Renal cortical epithelial cell (primary cell): ENCODE measurements at regions not wholly inside any gene's neighbourhood (a gene's known extent, or its start where the extent isn't known, plus 50 kb on each side); places are given as distances from the start of the nearest gene placed in this dataset.

Experiments used
- DNase-seq: peaks from one replicate; pipeline ENCODE4 v3.0.0-alpha.2; 2011; ENCODE audit warnings: low read depth

DNA sequence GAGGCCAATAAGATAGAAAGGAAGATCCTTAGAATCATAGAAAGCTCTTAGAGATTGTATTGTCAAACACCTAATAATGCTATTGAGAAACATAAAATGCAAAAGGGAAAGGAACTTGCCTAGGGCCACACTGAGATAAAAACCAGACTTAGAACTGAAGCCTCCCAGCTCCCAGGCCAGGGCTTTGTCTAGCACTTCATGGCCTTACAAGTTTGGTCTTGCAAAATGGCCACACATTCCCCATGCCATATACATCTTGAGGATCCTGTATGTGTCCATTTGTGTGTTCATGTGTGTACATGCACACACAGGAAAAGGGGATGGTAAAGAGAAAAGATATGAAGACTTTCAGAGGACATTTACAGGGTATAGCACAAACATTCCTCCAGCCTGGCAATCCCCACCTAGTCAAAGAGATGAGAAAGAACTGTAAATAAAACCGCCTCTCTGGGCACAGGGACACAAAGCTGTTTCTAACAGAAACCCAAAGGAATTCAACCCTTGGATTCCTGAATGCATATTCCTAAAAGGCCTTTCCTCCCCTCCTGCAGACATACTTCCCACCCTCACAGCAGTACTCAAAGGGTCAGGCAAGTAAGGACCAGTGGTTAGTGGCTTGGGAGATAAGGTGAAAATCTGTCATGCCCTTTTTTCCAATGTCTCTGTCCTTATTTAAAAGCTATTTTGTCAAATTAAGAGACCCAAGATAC, 99.7 kb upstream of the KLHL29 start:
- DNase-seq = no peak

- no peak for DNase-seq
Measured at GRCh38 chr2:23286031-23286757, 98.8 kb upstream of the KLHL29 start.

- peak; percentile 79 for DNase-seq
Measured at GRCh38 chr2:23286758-23287704, 97.9 kb upstream of the KLHL29 start.

GRCh38 chr2:23289671-23290070, 95.3 kb upstream of the KLHL29 start:
- DNase-seq = no peak

DNA sequence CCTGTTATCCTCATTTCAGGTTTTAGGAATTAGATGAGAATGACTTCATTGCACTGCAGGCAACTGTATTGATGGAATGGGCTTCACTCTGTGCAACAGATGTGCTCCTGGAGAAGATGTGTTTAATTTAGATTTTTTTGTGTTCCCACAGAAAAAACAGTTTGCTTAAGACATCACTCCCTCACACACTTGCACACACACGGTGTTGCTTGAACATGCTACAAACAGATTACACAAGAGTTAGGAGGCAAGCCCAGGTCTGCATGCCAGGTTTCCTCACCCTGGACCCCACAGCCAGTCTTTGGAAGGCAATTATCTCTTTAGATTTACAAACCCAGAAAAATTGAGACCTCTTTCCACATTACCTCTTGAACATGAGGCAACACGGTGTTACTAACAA, 93.7 kb upstream of the KLHL29 start:
- no peak for DNase-seq

DNA sequence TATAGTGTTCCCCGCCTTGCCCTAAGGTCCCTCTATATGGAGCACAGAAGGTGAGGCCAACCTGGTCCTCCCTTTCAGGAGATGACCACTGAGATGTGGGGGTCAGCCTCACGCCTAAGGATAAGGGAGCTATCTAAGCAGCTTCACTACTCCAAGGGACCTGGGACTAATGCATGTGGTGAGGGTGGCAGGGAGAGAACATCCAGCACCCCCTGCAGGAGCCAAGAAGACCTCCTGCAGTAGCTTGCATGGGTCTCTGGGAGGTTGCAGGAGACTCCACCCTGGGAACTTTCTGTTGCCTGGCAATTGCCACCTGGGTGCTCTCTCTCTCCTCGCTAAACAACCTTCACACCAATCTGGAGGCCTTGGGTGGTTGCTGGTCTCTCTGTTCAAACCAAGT, 93.0 kb upstream of the KLHL29 start:
- no peak for DNase-seq

DNA sequence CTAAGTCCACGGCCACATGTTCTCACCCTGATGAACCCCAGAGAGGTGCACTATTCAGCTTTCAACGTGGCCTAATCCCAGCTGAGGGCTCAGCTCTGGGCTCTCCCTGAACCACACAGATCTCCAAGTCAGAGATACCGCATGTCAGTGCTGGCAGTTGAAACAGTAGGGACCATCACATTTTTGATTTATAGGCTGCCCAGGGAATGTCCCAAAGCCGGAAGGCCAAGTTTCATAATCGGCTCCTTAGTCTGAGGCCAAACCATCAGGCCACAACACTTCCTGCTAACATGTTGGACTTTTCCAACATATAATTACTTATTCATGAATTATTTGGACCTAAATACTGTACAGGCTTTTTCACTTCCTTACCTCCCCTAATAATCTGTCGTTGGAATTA, 91.9 kb upstream of the KLHL29 start:
- DNase-seq = peak; percentile 33

DNA sequence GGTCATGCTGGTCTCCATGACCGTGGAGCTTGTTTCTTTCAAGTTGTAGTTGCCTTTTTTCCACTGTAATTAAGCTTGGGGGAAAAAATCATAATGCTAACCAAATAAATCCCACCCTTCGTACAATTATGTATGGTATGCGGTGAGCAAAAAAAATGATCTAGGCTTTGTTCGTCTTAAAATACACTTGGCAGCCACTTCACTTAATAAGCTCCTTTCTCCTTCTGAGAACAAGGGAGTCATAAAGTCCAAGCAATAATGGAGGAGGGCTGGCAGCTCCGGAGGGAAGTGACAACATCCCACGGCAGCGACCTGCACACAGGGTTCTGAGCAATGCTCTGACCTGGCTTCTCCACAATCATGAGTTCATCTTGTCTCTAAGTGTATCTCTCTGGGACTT, 91.2 kb upstream of the KLHL29 start:
- no peak for DNase-seq

DNA sequence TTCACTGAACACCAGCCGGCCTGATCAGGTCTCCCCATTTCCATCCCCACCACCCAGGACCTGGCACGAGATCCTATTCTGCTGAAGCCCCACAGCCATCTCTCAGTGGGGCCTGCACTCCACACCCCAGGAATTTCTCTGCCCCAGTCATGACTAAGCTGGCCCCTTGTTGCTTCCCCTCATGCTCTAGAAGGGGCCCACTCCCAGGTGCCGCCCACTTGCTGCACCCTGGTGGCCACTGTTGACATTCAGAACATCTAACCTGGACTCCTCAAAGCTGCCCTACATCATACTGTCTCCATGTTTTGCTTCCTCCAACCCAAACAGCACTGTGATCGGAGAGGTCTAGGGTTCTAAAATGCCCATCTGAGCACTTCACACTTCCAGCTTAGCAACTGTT, 90.7 kb upstream of the KLHL29 start:
- no peak for DNase-seq

DNA sequence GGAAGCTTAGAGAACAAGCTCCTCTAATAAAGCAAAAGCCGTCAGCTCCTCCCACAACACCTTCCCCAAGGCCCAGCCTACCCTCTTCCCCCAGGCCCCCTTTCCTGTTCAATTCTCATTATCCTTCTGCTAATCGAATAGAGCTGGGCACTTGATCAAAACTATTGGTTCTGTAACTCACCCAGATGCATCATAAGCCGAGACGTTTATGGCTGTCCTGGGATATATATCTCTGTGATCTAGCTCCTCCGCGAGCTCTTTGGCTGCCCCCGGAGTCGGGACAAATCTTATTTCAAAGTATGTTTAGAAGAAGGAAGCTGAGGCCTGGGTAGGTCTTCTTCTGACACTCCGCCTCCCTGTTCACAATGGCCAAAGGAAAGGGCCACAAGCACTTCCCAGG, 88.3 kb upstream of the KLHL29 start:
- DNase-seq = no peak

DNA sequence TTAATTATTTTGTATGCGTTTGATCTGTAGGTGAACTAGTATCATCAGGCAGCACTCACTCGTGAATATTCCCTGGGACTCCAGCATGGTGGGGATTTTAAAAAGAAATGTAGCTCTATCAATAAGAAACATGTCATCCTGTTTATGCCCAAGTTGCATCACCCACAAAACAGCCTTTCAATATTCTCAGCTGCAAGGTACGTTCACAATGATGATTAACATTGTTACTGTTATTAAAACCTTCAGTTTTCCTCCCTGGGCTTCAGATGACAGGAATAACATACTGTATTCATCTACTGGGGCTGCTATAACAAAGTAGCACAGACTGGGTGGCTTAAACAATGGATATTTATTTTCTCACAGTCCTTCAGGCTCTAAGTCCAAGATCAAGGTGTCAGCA, 87.9 kb upstream of the KLHL29 start:
- no peak for DNase-seq

DNA sequence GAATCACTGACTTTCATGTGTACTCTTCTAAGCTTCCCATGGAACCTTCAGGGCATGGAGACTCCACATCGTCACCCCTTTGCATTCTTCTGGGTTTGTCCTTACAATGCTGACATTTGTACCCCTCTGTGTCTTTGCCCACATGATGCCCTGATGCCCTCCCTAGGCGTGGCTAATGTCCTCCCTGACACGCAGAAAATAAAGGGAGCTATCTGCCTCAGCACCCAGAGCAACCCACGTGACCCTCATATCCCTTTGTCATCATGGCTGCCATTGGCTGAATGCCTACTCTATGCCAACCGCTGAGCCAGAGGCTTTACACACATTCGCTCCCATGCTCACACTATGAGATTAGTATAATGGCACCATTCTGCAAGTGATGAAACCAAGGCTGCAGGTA, 86.4 kb upstream of the KLHL29 start:
- DNase-seq = no peak

GRCh38 chr2:23299476-23300195, 85.3 kb upstream of the KLHL29 start:
- DNase-seq = no peak

DNA sequence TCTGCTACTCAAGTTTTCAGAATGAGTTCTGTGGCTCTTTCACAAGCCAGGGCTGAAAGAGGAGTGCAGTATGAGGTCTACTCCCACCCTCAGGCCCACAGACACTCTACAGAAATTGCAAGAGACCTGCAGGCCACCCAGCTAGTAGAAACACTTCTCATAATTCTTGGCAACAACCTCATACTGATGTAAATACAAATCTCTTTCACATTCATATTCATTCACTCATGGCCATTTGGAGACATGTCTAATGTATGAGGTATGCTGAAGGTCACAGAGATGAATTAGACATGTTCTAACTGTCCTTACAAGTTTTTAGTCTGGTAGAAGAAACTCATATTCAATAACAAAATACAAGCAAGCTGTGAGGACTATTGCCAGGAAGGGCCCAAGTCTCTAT, 83.8 kb upstream of the KLHL29 start:
- DNase-seq = no peak

DNA sequence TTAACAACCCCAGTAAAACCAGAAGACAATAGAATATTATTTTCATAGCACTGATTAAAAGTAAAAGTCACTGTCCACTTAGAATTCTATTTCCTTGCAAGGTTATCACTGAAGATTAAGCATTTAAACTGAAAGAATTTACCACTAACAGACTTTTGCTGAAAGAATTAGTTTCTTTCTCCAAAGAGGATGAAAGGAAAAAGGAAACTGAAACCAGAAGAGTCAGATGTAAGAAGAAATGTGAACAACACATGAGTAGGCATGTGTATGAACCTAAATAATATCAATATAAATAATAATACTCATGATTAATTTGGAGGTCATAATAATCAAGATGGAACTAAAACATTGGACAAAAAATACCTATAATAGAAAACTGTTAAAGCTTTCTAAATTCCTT, 82.4 kb upstream of the KLHL29 start:
- DNase-seq = no peak

DNA sequence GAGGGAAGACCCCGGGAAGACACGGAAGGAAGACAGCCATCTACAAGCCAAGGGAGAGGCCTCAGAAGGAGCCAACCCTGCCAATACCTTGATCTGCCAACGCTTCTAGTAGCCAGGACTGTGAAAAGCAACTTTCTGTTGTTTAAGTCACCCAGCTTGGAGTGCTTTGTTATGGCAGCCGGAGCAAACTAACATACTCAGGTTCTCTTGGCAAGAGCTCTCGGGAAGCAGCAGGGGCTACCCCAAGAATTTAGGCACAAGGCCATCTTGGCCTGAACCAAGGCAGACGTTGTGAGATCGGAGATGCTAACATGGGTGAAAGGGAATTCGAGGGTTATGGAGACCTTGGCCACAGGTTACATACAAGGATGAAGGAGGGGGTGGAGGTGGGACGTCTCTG, 78.6 kb upstream of the KLHL29 start:
- DNase-seq = no peak

- no peak for DNase-seq
Measured at GRCh38 chr2:23311186-23311585, 73.8 kb upstream of the KLHL29 start.

DNA sequence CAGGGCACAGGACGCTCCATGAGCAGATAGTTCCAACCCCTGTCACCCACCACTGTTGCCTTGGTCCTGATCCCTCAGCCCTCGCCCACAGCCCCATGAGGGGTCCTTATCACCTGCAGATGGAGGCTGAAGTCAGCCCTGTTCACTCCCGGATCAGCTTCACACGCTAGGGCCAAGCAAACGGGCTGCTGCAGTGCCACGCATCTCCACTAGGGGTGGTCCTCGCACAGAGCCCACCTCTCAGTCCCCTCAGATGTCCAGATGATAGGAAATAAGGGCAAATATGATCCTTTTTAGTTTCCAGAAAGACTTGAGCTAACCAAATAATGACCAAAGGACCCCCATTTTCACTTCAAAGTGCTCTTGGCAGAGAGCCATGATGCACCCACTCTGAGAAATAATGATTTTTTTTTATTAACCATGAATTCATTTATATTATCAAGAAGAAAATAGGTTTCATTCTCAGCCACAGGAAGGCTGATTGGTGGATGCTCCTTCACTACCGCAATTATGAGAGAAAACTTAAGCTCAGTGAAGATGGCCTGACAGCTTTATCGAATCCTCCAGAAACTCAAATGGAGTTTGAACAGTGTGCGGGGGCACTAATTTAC, 71.9 kb upstream of the KLHL29 start:
- no peak for DNase-seq

DNA sequence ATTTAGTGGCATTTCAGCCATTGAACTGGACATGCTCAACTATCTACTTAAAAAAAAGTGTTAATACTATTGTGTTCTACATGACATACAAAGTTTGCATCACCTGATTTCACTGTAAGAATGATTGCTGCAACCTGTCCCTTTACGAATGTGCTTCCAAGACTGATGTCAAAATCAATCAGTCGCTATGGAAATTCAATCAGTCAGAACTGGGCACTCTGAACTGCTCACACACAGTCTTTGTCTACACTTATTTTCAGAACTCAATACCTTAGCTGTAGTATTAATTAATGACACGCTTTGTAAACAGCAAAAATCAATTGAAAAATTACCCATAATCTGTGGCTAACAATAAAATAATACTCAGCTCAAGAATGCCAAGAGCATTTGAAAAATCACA, 70.3 kb upstream of the KLHL29 start:
- no peak for DNase-seq

GRCh38 chr2:23320058-23320457, 64.9 kb upstream of the KLHL29 start:
- DNase-seq = no peak

DNA sequence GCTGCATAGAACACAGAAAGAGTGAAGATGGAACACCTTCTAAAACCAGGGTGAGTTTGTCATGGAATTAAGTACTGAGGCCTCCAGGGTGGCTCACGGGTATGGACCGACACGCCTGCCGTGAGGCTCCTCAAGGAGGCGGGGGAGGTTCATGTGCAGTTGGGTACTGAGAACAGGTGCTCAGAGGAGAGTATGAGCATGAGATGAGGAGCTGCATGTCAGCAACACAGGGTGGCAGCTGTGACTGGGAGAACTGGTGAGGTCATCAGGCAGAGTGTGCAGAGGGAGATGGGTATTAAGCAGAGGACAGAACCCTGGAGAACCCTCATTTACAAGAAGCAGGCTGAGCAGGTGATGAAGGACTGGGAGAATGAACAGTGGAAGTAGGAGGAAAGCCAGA, 63.2 kb upstream of the KLHL29 start:
- no peak for DNase-seq
